GM06990 (cell line): ENCODE measurements at regions not wholly inside any gene's neighbourhood (a gene's known extent, or its start where the extent isn't known, plus 50 kb on each side); places are given as distances from the start of the nearest gene placed in this dataset.

Experiments
- DNase-seq: peaks from one replicate; pipeline ENCODE4 v3.0.0-alpha.2; 2011; ENCODE audit not compliant: insufficient read length; ENCODE audit errors: extremely low read depth
- H3K27me3 ChIP-seq: replicated peaks from 2 replicates; pipeline ENCODE4 v1.6.0; 2011; ENCODE audit warnings: low read length; ENCODE audit not compliant: control insufficient read depth, insufficient read depth
- H3K36me3 ChIP-seq: 2 replicates; pipeline ENCODE4 v1.5.1; 2011; ENCODE audit warnings: low read length; ENCODE audit not compliant: control insufficient read depth, insufficient read depth
- H3K4me3 ChIP-seq: replicated peaks from 2 replicates; pipeline ENCODE4 v1.5.1; 2011; ENCODE audit warnings: low read depth, mild to moderate bottlenecking, control low read depth, low read length
- TF ChIP-seq, protein P1 (sequence below): IDR thresholded peaks from 2 replicates; pipeline ENCODE4 v1.5.1; 2011; ENCODE audit warnings: low read length, control low read depth, mild to moderate bottlenecking, inconsistent platforms; ENCODE audit not compliant: insufficient read depth, poor library complexity, severe bottlenecking

DNA sequence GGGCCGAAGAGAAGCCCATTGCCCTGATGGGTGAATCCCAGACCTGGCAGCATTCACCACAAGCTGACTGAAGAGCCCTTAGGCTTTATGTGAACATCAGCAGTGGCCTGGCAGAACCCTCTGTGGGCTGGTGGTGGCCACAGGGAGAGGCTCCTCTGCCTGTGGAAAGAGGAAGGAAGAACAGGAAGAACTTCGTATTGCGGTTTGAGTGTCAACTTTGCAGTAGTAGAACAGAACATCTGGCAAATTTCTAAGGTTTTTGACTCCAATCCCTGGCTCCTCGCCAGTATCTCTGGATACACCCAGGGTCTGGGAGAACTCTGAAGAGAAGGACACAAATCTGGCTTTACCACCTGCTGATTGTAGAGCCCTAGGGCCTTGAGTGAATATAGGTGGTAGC lies 356.4 kb upstream of the GRAMD2B start:
- no peak overlapping the region for H3K4me3 ChIP-seq
- H3K36me3 ChIP-seq: no peaks in the 10 kb centered on the region
- no peak for DNase-seq
- H3K27me3 ChIP-seq: no peaks in the 10 kb centered on the region; the same call in 1 of the 2 replicates
- TF ChIP-seq, protein P1, sequence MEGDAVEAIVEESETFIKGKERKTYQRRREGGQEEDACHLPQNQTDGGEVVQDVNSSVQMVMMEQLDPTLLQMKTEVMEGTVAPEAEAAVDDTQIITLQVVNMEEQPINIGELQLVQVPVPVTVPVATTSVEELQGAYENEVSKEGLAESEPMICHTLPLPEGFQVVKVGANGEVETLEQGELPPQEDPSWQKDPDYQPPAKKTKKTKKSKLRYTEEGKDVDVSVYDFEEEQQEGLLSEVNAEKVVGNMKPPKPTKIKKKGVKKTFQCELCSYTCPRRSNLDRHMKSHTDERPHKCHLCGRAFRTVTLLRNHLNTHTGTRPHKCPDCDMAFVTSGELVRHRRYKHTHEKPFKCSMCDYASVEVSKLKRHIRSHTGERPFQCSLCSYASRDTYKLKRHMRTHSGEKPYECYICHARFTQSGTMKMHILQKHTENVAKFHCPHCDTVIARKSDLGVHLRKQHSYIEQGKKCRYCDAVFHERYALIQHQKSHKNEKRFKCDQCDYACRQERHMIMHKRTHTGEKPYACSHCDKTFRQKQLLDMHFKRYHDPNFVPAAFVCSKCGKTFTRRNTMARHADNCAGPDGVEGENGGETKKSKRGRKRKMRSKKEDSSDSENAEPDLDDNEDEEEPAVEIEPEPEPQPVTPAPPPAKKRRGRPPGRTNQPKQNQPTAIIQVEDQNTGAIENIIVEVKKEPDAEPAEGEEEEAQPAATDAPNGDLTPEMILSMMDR: no peak

DNA sequence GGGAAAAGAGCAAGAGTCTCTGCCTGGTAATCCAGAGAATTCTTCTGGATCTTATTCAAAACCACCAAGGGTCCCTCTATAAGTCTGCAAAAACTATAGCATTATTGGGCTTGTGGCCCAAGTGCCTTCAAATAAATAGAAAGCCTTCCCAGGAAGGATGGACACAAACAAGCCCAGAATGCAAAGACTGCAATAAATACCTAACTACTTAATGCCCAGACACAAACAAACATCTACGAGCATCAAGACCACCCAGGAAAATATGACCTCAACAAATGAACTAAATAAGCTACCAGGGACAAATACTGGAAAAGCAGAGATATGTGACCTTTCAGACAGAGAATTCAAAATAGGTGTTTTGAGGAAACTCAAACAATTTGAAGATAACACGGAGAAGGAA lies 355.8 kb upstream of the GRAMD2B start:
- H3K4me3 ChIP-seq: no peak overlapping the region
- H3K36me3 ChIP-seq: no peaks in the 10 kb centered on the region
- DNase-seq: no peak
- H3K27me3 ChIP-seq: no peaks in the 10 kb centered on the region; the same call in 1 of the 2 replicates
- TF ChIP-seq, protein P1: no peak

- Histone ChIP-seq H3K36me3 (no peaks in the 10 kb centered on the region), H3K27me3 (no peaks in the 10 kb centered on the region), H3K4me3 (no peak overlapping the region)
- TF ChIP-seq, protein P1: no peak
- no peak for DNase-seq
Observed at GRCh38 chr5:126069329-126069728, 353.9 kb upstream of the GRAMD2B start.

GRCh38 chr5:126070481-126070880 lies 352.7 kb upstream of the GRAMD2B start:
- no peak for DNase-seq
- Histone ChIP-seq H3K4me3 (no peak overlapping the region), H3K36me3 (no peaks in the 10 kb centered on the region), H3K27me3 (no peaks in the 10 kb centered on the region)
- TF ChIP-seq, protein P1: no peak

DNA sequence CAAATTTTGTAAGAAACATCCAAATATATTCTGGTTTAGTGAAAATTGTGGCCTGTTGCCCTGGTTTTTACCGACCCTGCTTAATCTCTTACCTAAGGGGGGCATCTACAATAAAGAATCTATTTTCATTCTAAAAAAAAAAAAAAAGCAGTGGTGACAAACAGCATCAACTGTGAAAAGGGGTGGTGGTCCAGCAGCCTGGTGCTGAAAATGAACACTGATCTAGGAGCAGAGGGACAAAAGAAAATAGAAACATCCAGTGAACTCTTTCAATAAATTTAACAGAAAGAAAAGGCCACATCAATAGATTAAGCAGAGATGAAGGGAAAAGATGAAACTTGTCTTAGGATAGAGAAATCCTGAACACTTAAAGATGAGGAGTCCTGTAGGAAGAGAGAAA lies 348.7 kb upstream of the GRAMD2B start:
- TF ChIP-seq, protein P1: no peak
- no peaks in the 10 kb centered on the region for H3K27me3 ChIP-seq
- H3K36me3 ChIP-seq: no peaks in the 10 kb centered on the region
- no peak overlapping the region for H3K4me3 ChIP-seq
- DNase-seq: no peak

- H3K27me3 ChIP-seq: no peaks in the 10 kb centered on the region
- no peaks in the 10 kb centered on the region for H3K36me3 ChIP-seq
- TF ChIP-seq, protein P1: no peak
- no peak for DNase-seq
- no peak overlapping the region for H3K4me3 ChIP-seq
Observed at GRCh38 chr5:126079266-126079665, 343.9 kb upstream of the GRAMD2B start.
